HEK293T (cell line): ENCODE measurements at regions not wholly inside any gene's neighbourhood (a gene's known extent, or its start where the extent isn't known, plus 50 kb on each side); places are given as distances from the start of the nearest gene placed in this dataset.

Experiments used
- BHLHE40 ChIP-seq: fragments of 450-650 bp; IDR thresholded peaks from 2 replicates; pipeline ENCODE4 v1.6.1; 2016; ENCODE audit warnings: mild to moderate bottlenecking, moderate library complexity, borderline replicate concordance
- FOXM1 ChIP-seq: fragments of 450-650 bp; IDR thresholded peaks from 2 replicates; pipeline ENCODE4 v1.6.1; 2017; ENCODE audit warnings: mild to moderate bottlenecking, borderline replicate concordance
- SP1 ChIP-seq: fragments of 450-650 bp; IDR thresholded peaks from 2 replicates; pipeline ENCODE4 v1.6.1; 2017
- SUZ12 ChIP-seq: fragments of 450-650 bp; IDR thresholded peaks from 2 replicates; pipeline ENCODE4 v1.6.1; 2016; ENCODE audit warnings: mild to moderate bottlenecking
- ZNF384 ChIP-seq: fragments of 450-650 bp; IDR thresholded peaks from 2 replicates; pipeline ENCODE4 v1.6.1; 2016

DNA sequence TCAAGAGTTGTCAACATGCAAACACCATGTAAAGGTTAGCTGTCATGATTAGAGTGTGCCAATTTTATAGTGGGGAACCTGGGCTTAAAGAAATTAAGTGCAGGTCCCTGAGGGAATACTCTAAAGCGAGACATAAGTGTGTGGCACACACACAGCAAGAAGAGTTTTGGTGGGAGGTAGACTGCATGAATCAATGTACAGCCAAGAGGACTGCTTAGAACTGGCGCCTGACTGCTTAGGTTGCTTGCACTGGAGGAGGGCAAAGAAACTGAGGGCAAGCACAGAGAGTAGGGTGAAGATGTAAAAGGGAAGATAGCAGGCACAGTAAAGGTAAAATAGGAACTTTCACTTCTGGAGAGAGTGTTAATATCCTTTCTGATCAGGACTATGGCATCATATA, 184.9 kb downstream of the SOX2 start:
- TF ChIP-seq FOXM1 (no peak), SP1 (no peak), BHLHE40 (no peak), ZNF384 (no peak), SUZ12 (no peak)
